ENCODE measurements at regions not wholly inside any gene's neighbourhood (a gene's known extent, or its start where the extent isn't known, plus 50 kb on each side); places are given as distances from the start of the nearest gene placed in this dataset.

DNA sequence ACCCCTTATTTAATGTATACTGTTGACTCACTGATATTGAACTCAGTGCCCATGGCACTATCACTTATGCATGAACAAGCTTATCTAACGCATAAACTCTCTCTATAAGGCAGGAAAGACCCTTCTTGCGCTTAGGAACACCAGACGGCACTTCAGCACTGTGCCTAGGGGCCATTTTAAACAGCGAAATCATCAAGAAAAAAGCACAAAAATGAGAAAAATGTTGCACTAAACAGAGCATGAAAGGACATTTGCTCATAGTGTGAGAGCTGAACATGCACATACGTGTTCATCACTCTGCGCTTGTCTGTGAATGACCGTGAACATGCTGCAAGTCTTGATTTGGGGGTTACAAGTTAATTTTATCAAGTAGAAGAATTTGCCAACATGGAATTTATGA, 109.6 kb downstream of the WDR11 start:
- DNase-seq (ENCODE audit: low spot score): no peak

DNA sequence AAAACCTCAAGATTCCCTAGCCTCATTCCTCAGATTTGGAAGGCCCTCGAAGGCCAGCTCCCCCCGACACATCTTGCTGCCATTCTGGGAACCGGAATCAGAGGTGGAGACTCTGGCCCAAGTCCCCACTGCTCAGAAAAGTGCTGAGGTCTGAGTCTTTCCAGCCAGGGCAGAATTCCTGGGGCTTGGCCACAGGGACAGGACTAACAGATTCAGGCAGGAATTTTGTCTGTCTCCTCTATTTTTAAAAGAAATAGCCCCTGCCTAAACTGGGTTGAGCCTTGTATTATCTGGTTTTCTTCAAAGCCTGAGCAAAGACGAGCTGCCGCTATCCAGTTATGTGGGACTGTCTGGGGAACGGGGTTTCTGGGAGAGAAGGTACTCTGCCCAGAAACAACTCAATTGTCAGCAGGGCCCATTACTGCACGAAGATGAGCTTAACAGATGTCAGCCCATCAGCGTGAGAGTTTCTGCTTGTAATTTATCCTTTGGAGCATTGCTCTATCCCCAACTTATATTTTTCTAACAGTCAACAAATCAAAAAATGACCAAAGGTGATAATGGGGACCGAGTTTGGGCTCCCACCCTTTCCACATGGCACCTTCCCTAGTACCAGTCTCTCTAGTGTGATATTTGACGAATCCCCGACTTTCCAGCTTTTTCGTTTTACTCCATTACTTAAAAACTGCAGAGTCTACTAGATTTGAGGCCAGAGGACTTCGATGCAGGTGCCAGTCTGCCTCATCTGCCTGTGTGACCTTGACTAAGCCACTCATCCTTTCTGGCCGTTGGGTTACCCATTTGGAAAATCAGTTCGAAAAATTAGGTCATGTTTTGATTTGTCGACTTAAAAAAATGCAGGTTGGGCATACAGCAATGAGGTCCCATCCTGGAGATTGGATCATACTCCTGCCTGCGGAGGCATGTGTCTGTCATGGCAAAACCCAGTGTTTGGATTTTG, 110.9 kb downstream of the WDR11 start:
- peak; percentile 38 for DNase-seq (ENCODE audit: low spot score)

DNA sequence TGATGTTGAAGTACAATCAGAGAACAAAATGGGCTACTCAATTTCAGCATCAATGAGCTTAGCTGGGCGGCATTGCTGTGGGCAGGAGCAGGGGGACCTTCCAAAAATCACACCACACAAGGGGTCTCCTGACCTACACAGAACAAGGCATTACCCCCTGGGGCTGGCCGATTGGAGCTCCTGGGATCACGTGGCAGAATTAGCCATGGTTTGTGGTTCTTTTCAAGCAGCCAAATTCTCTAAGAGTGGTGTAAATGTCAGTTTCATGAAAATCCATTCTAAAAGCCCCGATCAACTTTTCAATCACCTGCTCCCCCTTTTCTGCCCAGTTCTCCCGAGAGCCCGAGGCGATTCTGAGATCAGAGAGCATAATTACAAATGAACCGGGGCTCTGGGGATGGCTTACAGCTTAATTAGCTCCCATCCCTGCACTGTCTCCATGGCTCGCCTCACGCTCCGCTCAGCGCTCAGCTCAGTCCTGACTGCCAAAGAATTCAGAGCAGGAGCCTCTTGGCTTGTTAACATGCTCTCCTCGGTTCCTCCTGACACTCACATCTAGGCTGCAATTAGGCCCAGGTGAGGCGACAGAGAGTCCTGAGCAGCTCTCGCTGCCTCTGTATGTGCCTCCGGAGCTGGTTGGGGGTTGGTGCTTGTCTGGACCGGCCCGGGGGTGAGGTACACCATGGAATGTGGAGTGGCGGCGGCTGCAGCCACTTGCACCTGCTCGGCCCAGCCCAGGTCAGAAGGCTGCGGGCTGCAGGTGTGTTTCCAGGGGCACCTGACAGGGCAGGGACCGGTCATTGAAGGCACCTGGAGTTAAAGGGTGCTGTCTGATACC, 111.8 kb downstream of the WDR11 start:
- no peak for DNase-seq (ENCODE audit: low spot score)

DNA sequence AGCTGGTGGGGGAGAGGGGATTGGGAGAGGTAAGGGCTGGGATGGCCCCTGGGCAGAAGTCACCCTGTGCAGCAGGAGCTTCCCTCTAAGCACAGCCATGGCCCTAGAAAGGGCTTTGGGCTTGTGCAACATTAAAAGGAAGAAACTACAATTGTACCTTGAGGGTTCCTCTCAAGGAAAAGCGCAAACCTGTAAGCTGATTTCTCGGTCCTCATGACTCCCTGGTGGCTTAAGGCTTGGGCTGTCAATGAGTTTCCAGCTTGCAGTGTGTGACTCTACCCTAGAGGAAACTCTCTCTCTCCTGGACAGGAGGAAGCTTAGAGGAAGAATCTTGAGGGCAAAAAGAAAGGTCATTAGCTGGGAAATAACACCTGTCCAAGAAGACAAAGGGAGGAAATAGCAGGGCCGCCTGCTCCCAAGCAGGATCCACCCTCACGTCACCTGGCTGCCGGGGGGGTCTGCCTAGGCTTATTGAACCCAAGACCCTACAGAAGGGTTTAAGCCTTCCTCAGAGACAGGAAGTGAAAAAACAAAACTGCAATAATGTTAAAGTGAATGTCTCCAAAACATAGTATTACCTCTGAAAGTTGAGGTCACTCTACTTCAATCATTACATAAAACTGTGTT, 112.5 kb downstream of the WDR11 start:
- DNase-seq (ENCODE audit: low spot score): no peak

DNA sequence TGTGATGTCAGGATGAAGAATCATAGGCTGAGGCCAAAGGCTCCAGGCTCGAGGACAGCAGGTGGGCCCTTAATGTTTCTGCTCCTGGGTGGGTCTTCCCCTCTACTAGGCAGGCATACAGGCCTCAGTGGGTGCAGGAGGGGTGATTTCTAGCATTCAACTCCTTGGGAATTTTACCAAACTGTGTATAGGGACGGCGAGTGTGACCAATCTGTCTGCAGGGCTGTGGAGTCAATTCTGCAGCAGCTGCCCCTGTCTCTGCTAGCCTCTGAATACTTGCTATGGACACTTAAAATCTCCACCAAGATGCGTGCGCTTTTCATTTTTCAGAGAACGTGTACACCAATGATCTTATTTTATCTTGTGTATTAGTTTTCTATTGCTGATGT, 115.5 kb downstream of the WDR11 start:
- DNase-seq (ENCODE audit: low spot score): no peak

DNA sequence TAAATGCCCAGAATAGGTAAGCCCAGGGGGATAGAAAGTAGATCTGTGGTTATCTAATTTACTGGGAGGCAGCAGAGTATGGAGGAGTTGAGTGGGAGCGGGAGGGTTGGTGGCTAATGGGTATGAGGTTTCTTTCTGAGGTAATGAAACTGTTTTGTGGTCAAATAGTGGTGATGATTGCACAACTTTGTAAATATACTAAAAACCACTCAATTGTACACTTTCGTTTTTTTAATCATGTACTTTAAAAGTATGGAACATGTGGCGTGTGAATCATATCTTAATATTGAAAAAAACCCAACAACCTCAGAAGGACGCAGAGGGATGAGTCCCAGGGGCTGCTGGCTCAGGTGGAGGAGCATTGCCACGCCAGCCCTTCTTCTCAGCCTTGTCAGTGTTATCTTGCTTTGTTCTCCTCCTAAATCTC, 118.1 kb downstream of the WDR11 start:
- DNase-seq (ENCODE audit: low spot score): no peak

DNA sequence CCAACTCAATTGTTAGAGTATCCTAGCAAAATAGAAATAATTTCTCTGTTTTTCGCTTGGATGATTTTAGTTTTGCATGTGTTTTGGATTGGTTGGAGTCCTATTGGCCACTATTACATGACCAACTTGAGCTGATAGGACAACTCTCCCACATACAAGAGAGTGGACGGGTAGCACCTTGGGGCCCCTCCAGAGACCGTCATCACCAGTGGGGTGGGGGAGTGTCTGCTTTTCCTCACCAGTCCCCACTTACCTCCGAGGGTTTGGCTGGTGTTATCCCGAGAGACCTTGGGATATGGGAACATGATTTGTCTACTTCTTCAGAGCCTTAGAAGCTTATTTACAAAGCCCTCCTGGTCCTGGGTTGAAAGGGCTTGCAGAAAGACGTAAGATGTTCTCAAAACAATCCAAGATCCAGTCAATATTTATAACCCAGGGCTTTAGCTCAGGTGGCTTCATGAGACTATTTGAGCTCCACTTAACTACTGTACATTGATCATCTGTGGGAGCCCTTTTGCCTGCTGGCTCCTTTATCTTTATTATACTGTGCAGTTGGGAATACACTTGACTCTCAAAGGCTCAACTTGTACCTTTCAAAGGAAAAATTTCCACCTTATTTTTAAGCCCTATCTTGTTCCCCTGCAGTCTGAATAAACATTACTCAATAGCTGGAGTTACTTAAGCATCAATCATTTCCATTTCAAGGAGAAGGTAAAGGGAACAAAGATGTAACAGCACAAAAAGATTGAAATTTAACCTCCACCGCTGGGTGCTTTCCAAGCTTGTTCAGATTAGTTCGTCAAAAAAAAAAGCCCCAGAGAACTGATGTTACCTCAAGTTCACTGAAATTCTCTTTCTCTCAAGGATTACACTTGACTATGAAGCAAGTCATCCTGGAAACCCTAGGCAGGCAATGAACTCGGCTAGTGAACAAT, 119.7 kb downstream of the WDR11 start:
- no peak for DNase-seq (ENCODE audit: low spot score)

DNA sequence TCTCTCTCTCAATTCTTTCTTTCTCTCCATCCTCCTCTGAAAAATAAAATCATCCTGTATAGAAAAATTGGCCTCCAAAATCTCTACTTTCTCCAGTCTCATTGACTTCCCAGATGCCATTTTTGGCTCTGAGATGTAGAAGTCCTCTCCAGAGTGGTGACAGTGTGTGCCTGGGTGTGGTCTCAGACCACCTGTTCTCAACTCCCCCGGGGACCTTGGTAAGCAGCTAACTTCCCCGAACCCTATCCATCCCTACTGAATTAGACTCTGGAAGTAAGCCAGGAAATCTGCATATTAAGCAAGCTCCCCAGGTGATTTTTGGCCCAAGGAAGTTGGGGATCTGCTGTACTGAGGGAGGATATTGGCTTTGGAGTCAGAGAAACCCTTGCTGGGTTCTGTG, 120.5 kb downstream of the WDR11 start:
- DNase-seq (ENCODE audit: low spot score): no peak

DNA sequence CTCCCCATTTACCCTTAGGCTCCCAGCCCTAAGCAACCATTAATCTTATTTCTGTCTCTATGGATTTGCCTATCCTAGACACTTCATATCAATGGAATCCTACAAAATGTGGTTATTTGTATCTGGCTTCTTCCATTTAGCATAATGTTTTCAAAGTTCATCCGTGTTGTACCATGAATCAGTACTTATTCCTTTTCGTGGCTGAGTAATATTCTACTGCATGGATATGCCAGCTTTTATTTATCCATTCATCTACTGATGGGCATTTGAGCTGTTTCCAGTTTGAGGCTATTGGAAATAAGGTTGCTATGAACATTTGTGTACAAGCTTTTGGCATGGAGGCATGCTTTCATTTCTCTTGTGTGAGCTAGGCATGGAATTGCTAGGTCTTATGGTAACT, 121.1 kb downstream of the WDR11 start:
- DNase-seq (ENCODE audit: low spot score): no peak

DNA sequence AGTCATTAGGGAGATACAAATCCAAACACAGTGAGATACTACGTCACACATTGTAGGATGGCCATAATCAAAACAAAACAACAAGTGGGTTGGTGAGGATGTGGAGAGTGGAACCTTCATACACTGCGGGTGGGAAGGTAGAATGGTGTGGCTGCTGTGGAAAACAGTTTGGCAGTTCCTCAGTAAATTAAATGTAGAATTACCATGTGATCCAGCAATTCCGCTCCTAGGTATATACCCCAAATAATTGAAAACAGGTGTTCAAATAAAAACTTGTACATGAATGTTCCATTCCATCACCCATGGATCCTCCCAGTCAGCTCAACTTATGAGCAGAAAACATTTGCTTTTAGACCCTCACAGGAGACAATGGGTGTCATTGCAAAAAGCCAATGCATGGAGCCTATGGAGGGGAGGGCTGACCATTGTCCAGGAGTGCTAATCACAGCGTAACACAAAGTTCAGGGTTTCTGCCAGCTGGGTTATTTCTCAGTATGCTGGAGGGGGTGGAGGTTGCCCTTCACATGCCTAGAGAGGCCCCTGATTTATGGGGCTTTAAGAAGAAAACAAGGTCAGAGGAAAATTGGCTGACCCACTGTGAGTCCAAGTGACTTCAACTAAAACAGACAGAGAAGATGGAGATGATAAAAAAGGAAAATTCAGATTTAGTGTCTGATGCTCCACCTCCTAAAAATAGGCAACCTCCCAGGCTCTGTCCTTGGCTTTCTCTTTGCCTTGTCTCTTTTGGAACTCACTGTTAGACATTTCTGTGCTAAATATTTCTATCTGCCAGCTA, 124.1 kb downstream of the WDR11 start:
- DNase-seq (ENCODE audit: low spot score): no peak

DNA sequence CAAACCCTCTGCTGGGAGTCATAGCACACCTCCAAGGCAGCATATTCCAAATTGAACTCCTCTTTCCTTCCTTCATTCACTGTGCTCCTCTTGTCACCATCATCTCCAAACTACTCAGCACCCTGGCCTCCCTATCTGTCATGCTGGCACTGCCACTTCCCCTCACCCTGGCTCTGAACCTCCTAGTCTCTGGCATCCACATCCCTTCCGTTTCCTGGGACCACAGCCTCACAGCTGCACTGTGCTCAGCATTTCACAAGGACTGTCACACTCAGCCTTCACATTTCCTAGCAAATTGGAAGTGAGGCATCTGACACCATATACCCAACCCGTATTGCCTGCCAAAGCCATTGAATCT, 124.7 kb downstream of the WDR11 start:
- DNase-seq (ENCODE audit: low spot score): no peak

DNA sequence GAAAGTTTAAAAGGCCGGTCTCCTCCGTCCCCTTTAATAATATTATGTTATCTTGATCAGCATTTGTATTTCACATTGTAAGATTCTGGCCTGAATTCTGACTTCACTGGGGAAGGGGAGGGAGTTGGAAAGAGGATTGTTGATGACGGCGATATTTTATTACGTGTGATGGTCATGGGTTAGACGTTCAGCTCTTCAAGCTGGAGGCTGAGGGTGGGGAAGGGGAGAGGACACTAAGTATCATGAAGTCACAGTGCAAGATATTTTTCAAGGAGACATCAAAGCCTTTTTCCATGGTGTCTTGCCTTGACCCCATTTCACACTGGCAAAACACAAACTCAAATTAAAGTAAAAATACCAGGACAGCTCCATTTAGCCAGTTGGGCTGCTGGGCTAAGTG, 126.7 kb downstream of the WDR11 start:
- DNase-seq (ENCODE audit: low spot score): no peak

DNA sequence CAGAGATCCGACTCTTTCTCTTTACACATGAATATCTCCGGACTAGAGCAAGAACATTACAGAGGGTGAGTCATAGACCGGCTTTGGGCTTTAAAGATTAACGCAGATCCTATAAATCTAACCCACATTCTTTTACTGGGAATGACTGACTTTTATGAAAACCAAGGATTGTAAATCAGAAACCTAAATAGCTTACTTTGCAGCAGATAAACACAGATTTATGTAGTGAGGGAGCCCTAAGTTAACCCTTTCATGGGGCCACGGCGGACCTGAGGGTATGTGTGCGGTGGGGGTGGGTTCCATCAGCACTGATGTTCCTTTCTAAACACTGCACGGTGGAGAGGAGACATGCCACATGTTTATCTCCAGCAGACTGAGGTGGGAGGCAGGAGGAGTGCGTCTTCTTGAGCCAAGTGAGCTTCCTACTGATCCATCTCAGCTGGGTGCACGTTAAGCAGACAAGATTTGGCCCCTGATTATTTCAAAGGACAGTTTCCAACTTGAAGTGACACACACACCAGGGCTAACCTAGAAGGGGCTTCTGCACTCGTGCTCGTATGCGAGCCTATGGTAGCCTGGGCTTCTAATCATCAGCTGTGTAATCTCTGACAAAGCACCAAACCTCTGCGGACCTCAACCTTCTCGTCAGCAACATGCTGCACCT, 127.6 kb downstream of the WDR11 start:
- DNase-seq (ENCODE audit: low spot score): no peak

DNA sequence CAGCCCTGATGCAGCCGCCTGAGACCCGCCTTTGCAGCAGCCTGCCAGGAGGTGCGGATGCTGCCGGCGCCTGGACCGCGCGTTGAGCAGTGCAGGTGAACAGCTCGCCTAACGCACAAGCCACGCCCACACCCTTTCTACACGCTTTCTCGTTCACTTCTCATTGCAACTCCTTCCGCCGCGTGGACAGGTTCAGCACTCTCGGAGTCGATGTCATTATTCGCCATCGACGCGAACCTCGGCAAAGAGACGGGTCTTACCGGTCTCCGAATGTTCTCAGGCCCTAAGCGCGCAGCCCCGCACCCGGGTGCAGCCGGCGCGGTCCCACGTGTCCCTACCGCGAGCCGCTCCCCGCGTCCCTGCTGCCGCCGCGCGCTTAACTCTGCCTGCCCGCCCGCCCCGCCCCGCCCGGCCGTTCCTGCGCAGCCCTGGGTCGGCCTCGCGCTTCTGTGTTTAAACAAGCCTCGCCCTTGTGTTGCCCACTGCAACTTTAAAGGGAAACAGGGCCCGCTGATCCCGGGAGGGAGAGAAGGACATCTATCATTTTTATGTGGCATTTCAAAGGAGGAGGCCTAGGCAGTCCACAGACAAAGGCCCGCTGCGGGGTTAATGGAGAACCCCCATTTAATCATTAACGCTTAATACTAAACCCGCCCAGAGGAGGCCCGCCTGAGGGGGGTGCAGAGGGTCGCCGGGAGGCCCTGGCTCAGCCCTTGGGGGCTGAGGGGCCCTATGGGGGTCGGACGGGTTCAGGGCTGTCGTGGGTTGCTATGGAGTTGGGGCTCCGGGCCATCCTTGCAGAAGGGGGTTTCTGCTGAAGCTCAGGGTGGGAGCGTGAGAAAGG, 128.5 kb downstream of the WDR11 start:
- peak; percentile 48 for DNase-seq (ENCODE audit: low spot score)

DNA sequence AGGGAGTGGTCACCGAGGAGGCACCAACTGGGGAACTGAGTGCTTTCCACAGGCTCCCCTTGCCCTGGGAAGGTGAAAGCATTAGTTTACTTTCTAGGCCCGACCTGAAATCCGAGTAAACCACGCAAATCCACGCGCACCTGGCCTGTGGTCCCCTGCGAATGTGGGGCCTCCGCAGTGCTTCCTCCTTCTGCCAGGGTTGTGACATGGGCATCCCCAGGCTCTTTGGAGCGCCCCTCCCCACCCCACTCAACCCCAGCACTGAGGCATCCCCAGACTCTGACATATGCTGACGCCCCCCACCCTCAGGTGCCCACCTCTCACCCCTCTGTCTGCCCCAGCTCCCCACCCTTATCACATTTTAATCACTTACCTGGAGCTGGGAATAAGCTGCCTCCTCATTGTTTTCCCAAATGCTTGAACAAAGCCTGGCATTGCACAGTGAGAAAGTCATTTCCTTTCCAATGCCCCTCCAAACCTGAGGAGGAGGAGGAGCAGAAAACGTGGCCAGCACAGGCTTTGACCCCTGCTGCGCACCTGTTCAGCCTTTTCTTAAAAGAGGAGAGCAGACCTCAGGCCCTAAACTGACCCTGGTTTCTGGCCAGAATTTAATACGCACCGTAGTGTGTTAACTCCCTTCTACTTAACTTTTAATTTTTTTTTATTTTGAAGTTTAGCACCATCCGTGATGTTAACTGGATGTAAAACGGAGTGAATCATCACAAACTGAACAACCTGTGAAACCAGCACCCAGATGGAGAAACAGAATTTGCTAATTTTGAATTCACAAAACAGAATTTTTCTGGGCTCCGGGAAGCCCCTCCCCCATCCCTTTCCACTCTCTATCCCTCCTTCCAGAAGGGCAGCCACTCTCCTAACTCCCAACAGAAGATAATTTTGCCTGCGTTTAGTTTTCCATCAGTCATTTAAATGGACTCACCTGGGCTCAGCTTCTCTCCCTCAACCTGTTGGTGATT, 129.4 kb downstream of the WDR11 start:
- DNase-seq (ENCODE audit: low spot score): no peak

DNA sequence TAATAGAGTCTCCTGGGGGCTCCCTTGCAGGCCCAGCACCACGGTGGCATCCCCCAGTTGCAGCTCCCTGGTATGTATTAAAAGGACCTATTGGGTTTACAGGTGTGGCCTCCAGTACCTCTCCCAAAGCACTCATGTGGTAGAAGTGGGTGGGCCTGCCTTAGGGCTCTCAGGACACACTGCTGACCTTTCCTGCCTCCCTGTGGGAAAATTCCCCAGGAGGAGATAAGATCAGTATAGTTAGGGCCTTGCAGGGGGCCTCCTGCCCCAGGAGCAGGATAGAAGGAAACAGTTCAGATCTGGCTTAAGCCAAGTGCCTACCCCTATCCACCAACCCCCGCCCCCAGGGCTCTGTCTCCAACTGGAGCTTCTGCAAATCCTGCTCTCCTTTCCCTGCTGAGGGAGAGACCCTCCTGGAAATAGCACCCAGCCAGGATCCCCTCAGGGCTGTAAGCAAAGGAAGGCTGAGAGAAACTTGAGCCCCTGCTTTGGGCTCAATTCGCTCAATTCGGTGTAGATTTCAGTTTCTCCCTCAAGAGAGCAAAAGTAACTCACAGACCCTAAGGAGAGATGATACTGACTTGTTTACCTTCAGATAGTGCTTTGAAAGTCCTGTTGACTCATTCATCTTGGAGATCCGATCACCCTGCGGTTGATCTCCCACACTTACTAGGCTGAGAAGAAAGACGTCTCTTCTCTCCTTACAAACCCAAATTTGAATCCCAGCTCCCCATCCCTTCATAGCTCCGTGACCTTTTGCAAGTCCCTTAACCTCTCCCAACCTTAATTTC, 130.6 kb downstream of the WDR11 start:
- DNase-seq (ENCODE audit: low spot score): no peak

DNA sequence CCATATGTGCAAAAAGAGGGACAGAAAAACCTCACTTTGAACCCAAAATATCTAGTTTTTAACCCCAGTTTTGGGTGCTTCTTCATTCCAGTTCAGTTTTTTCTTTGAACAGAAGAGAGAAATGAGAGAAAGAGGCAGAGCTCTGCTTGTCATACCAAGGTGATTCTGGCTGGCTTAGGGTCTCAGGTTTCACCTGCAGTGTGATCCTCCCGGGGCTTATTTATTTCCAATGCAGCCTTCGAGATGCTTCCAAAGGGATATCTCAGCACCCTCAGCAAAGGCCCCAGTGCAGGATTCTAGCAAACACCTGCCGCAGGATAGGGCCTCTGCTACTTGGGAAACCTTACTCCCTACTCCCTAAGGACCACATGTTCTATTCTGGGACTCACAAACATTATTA, 131.3 kb downstream of the WDR11 start:
- no peak for DNase-seq (ENCODE audit: low spot score)
